Esophagus mucosa (tissue), 1 donor: ENCODE measurements at regions not wholly inside any gene's neighbourhood (a gene's known extent, or its start where the extent isn't known, plus 50 kb on each side); places are given as distances from the start of the nearest gene placed in this dataset.
"Not testable (repeated sequence)": the region's sequence is repeated elsewhere in the genome, so short reads cannot be mapped to it uniquely, and the experiment has no call there.

ENCODE experiments used
- ATAC-seq: fragments of 200-7000 bp; cut with Tn5 transposase; one replicate; pipeline ENCODE4 v1.9.1; 2020
- donor health status: DM: yes; HTN: yes; CAD: no.

DNA sequence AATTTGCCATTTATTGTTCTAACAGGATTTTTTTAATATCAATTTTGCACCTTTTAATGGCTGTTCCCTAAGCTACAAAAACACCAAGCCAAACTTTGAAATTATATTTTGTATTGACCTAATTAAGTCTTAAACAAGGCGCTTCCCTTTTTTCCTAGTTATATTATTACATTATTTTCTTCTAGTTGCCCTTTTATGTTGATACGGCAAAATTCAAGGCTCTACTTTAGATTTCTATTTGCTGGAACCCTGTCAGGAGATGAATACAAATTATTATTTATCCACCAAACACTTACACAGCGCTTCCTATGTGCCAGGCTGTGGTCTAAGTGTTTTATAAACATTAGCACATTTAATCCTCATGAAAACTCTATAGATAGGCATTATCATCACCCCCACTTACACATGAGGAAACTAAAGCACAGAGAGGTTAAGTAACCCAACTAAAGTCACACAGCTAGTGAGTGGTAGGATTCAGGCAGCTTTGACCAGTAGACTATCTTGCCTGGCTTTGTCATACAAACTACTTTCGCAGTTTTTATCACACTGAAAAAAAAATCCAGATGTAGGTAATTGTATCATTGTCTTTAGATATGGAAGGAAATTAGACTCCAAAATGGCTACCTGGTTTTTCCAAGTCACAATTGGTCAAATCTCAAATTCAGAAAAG is 456.5 kb downstream of the STK39 start:
- no peak for ATAC-seq

DNA sequence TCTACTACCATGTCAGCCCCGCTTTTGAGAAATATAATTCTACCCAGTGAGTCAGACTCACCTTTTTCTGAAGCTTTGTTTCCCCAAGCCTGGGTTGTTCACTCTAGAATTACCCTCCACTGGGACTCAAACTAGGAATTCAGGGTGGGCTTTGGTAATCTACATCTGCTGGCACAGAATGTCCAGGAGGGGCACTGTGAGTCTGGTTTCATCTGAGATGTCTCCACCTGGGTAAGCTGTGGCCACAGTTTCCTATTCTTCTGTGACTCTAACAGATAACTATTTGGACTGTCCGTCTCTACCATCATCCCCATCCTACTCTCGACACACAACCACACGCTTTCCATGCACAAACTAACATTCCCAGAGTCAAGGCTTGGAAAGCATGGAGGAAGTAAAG is 457.2 kb downstream of the STK39 start:
- no peak for ATAC-seq

DNA sequence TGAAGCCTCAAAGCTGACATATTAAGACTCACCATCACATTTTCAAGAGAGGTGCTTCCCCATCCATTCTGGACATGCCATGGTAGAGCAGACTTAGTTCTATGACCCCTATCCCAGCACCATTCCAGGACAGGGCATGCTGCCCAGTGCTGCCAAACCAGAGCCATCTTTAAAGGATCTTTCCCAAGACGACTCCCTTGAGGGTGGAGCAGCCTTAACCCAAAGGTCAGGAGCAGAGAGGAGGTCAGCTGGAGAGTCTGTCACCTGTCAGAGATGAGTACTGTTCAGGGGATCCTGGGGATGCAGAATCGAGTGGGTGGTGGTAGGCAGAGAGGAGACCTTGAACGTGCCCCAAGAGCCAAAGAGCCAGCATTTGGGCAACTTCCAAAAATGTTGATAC is 459.8 kb downstream of the STK39 start:
- ATAC-seq: no peak

DNA sequence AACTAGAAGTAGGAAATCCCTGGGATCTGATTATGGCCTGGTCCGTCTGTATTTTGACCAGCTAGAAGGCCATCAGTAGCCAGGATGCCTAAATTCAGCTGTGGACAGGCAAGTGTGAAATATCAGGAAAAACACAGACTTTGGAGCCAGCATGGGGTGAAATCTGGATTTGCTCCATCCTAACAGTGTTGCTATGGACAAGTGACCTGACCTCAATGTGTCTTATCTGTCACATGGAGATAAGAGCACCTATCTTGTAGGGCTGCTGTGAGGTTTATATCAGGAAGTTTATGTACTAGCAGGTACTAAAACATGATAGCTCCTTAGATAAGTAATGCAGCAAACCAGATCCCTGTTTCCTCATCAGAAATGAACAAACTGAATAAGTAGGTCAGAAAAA is 460.4 kb downstream of the STK39 start:
- no peak for ATAC-seq

DNA sequence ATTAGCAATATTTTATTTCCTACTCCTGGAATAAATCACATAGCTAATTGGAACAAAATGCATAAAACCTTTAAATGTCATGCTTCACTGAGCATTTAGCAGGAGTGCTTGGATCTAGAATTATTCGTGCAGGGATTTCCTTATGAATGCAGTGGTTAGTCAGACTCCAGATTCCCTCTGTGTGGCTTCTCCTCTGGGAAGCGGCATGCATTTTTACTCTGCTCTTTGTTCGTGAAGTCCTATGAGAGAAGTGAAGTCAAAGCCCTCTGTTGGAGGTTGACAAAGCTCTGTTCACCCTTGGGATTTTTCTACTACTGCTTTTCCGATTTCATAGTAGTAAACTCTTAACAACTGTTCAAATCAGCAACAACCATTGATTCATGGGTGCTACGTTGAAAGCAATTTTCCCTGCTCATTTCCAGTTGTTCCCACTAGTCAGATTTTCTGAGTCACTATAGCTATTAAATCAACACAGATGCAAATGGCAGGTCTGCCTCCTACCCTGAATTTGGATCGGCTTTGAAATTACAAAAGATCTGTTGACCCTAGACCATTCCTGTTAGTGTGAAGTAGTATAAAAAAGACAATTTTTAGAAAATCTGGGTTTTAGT is 461.7 kb downstream of the STK39 start:
- no peak for ATAC-seq

DNA sequence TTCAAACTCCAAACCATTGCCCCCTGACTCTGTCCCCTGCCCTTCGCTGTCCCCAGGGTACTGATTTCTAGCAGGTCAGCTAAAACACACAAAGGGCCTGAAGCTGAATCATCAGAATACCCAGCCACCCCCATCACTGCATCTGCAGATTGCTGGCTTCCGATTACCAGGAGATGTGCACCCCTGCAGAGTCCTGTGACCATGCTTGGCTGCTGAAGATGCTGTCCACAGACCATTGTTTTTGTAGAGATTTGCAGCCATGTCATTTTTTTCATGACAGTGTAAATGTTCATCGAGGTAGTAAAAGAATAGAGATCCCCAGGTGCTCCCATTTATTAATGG is 463.3 kb downstream of the STK39 start:
- ATAC-seq: no peak

DNA sequence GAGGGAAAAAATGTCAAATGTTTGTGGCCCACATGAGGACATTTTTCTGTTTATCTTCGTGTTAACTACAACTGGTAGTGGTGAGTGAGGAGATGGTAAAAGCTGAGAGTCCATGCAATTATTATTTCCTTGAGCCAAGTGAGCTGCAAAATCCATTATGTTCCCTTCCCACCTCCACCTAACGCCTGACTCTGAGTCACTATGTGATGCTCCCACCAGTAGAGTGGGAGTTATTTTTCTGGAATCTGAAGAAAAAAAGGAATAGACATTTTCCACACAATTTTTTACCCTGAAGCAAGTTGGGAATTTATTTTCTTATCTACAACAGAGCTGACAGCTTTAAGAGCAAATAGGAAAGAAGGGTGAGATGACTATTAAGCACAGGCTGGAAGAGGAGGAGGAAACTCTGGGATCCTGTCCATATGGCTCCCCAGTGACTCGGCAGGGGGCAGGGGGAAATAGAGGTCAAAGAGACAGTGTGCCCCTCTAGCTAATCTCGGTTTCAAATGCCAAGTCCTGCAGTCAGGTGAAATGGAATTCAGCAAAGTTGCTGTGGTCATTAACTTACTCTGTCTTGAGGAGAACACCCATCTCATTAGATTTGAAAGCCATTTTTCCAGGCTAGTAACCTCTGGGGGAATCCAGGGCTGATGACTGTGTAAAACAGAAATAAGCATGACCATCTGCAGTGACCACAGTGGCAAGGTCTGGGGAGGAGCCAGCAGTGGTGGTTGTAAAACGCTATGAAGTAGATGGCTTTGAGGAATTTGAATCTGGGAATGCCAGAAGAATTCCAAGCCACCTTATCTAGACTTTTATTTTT is 463.9 kb downstream of the STK39 start:
- ATAC-seq: no peak

DNA sequence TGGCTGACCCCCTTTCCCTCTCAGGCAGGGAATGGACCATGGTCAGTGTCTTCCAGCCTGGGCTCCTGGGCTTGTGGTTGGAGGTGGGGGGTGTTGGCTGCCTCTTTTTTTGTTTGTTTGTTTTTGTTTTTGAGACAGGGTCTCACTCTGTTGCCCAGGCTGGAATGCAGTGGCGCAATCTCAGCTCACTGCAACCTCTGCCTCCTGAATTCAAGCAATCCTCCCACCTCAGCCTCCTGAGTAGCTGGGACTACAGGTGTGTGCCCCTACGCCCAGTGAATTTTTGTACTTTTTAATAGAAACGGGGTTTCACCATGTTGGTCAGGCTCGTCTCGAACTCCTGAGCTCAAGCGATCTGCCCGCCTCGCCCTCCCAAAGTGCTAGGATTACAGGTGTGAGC is 465.8 kb downstream of the STK39 start:
- not testable (repeated sequence) for ATAC-seq

DNA sequence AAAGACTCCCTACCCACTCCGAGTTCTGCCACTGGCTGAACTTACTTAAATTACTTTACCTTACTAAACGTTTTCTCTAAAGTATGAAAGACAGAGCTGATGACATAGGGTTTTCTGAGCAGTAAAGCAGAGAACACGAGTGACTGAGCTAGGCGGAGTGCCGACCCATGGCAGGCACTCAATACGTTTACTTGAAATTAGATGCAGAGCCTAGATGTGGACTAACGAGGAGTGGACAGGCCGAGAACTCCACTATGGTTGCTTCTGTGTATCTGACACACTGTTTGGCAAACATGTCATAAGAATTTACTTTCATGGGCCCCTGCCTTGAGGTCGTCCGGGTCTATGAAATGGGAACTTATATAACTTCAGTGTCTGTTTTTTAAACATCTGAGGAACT is 471.0 kb downstream of the STK39 start:
- no peak for ATAC-seq

DNA sequence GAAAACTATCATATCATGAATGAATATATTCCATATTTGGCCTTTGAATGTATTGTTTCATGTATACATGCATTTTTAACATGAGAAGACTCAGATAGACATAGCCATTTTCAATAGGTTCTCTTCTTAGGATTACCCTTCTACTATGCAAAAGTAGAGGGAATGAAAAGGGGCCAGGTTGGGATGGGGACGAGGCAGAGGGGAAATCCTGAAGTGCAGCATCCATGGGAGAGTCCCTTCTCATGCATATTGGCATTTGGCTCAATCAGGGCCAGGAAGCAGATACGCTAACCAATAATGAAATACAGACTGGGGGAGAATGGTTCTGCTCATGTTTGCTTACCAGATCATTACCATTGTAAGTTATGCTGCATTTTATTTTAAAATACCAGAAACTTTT is 475.8 kb downstream of the STK39 start:
- no peak for ATAC-seq

DNA sequence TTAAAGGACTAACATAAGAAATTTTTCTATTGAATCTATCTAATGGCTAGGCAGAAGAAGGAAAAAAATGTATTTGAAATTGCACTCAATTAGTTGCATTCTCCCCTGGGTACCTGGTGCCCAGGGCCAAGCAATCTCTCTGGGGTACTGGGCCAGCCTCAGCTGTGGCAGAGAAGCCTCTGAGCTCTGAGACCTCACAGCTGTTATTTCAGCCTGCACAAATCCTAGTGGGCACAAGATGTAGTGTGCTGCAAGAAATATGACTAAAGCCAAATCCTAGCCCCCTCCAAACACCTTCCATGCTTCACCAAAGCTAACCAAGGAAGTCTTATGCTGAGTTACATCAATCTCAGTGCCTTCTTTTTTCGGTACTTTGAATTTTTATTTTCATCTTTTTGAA is 478.4 kb downstream of the STK39 start:
- ATAC-seq: no peak

DNA sequence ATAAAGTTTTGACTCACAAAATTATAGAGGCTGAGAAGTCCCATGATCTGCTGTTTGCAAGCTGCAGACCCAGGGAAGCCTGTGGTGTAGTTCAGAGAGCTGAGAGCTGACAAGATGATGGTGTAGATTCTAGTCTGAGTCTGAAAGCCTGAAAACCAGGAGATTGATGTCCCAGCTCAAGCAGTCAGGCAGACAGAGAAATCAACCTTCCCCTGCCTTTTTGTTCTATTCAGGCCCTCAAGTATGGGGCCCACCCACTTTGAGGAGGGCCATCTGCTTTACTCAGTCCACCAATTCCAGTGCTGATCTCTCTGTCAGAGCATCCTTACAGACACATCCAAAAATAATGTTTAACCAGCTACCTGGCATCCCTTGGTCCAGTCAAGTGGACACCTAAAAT is 479.6 kb downstream of the STK39 start:
- ATAC-seq: no peak

DNA sequence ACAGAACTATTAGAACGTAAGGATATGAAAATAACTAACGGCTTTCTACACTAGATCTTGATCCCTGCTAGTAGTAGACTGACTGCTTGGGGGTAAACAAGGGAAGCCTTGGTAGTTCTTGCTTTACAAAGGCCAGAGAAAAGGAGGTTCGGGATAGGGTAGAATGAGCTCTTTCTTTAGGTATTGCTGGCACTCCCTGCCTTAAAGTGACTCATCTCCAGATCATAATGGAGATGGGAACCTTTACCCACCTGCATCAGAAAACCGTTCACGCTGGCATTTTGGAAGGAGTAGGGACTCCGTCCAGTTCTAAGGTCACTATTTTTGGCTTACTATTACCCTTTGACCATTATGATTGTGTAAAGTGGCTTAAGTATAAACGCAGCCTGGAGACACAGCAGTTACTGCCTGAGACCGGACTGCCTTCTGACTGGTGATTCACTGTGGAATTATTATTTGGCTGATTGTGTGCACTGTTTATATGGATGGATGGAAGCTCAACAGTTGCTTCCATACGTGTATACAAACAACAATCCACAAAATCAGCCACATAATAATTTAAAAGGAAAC is 482.5 kb downstream of the STK39 start:
- ATAC-seq: no peak

DNA sequence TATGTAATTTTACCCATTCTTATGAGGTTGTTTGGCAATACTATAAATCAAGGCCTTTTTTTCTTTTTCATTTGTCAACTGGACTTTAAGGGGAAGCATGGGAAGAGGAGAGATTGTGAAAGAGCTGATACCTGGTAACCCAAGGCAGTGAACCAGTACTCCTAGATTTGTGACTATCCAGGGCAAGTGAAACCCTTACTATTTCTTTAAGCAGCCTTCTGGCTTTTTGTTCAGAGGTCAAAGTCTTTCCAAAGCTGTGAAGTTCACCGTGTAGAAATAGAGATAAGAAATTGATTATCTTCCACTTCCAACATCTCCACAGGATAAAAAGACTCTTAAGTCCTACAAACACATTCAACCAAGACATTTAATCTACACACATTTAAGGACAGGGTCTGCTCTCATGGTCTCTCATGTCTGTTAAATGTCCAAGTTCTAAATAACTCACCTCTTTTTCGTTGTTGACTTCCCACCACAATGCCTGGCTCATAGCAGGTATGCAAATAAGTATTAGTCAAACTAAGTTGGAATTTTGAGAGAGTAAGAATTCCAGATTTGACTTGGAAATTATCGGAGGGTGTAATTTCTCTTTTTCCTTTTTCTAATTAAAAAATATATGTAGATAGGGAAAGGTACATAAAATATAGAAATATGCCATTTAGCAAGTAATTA is 485.8 kb downstream of the STK39 start:
- no peak for ATAC-seq

DNA sequence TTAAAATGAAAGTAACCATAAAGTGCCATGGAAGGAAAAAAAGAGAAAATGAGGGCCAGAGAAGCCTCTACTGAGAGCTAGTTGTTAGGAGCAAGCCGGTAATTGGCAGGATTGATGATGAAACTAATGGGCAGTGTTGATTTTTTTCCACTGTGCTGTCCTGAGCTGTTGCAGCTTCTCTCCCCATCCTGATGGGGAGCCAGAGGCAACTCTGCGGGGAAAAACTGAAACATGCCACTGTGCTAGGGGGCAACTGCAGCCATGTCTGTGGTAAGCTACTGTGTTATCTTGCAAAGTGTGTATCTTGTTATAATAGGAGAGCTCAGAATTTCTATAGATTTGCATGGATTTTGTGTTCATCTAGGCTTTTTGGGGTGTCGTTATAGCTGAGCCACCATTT is 487.9 kb downstream of the STK39 start:
- no peak for ATAC-seq

DNA sequence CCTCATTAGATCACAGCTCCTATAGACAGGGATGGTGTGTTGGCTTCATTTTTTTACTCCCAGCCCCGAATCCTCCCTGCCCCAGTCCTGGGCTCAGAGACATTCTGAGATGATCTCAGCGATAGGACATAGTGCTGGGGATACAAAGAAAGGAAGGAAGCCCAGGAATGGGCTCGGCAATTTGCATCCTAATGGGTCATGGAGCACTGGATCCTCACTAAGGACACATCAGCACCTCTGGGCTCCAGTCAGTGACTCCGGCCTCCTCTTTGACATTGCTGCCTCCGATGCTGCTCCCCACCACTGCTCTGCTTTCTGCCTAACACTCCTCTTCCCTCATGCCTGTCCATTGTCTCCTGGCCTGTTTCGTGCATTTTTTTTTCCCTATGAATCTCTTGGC is 489.1 kb downstream of the STK39 start:
- no peak for ATAC-seq

DNA sequence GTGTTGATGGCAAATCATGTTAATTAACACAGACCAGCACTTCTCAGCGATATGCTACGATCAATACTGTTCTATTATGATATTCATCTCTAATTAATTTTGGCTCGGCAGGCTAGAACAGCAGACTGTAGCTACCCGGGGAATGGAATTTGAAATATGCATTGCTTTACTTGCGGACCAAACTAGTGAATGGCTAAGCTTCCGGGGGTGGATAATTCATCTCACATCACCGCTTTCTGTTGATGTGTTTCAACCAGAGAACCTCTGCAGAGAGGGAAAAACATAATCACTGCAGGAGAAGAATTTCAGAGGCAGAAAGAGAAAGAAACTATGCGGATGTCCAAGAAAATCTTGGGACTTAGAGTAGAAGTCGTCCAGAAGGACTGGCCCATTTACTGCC is 490.9 kb downstream of the STK39 start:
- ATAC-seq: no peak

DNA sequence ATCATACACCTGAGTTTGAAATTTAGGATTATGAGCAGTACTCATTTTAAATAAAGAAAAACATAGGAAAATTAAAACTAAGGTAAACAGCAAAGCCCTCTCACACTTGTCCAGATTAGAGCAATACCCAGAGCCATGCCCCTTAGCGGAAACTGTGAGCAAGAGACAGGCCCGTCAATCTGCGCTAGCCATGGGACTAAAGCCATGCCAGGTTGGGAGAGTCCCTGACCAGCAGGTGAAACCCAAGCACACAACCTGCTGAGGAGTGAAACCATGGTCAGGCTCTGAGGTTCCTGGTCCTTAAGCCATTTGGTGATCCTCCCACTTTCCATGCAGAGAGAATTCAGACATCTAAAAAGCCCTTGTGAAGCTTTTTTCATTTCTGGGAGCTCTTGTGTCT is 494.3 kb downstream of the STK39 start:
- no peak for ATAC-seq

DNA sequence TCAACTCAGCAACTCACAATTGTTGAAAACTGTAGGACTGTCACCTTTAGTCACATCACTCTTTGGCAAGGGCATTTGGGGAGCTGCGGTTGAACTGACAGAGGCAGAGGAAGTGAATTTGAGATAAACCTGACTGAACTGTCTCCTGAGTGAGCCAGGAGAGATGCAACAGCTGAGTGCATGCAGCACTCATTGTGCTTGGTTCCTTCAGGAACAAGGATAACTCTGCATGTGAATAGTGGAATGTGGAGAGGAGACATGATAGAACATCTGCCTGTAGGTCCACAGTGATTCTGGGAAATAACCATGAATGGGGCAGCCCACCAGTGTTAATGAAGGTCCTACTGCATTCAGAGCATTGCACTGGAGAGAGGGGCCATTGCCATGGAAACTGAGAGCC is 494.7 kb downstream of the STK39 start:
- no peak for ATAC-seq

DNA sequence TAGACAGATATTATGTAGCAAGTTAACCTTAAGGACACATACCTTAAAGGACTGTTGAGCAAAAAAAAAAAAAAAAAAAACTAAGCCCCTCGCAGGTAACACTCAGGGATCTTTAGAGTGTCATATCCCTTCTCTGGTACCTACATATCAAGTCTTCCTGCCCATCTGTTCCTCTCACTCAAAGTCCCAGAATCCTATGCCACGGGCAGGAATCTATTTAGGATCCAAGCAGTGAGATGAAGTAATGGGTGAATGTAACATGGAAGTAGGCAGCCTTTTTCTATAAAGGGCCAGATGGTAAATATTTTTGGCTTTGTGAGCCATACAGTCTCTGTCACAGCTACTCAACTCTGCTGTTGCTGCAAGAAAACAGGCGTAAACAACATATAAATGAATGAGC is 496.7 kb downstream of the STK39 start:
- no peak for ATAC-seq

DNA sequence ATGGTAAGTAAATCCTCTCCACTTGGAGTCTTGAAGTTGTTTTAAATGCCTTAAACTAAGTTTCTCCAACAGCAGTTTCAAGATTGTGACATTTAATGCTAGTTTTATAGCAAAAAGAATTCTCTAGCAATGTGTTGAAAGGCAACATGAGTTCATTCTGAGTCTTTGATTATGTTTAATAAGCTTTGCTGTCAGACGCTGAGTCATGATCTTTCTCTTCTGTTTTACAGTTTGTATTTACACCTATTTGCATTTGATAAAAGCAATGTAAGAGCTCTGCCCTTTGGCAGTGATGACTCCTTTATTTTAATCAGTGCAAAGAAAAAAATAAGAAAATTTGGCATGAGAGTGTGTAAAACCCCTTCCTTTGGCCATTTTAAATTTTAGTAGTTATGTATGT is 497.7 kb downstream of the STK39 start:
- ATAC-seq: no peak

DNA sequence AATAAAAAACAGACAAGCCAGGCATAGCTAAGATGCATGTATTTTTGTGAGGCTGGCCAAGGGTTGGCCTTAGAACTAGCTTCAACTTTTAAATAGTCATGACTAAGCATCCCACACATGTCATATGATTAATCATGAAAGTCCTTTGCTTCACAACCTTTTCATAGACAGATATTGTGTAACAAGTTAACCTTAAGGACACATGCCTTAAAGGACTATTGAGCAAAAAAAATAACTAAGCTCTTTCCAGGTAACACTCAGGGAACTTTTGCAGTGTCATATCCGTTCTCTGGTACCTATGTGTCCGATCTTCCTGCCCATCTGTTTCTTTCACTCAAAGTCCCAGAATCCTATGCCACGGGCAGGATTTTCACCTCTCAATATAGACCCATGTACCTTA is 498.4 kb downstream of the STK39 start:
- peak; percentile 89 for ATAC-seq

DNA sequence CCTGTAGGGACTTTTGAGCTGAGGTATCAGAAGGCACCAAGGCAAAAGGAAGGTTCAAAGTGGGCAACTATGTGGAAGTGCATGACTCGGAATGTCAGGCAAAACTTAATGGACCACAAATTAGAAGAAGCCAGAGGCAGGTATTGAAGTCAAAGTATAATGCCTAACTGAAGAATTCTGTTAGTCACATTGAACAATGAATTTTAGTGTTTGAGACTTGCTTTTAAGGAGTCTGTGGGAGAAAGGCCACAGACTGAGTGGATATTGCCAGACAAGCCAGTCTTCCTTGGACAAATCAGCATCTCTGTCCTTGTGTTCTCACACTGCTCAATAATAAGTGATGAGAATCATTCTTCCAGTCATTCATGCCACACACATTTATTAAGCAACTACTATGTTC is 498.9 kb downstream of the STK39 start:
- no peak for ATAC-seq
